Neural progenitor cell (in vitro differentiated cells): ENCODE measurements at regions not wholly inside any gene's neighbourhood (a gene's known extent, or its start where the extent isn't known, plus 50 kb on each side); places are given as distances from the start of the nearest gene placed in this dataset.

ENCODE experiments used
- DNase-seq: peaks from one replicate; pipeline ENCODE4 v3.0.0-alpha.2; 2016; ENCODE audit warnings: low spot score
- H2AFZ ChIP-seq: fragments of 200-600 bp; sonication (generic); replicated peaks from 2 replicates; pipeline ENCODE4 v1.6.1; 2016; ENCODE audit warnings: antibody characterized with exemption
- H3F3A ChIP-seq: fragments of 200-600 bp; sonication (generic); 2 replicates; pipeline ENCODE4 v1.6.1; 2016; ENCODE audit warnings: antibody characterized with exemption, low read depth
- H3K27ac ChIP-seq: fragments of 200-600 bp; sonication (generic); 2 replicates; pipeline ENCODE4 v1.5.1; 2016; ENCODE audit warnings: mild to moderate bottlenecking
- H3K27me3 ChIP-seq: fragments of 200-600 bp; sonication (generic); 2 replicates; pipeline ENCODE4 v1.6.1; 2016; ENCODE audit warnings: mild to moderate bottlenecking, moderate library complexity
- H3K36me3 ChIP-seq: fragments of 200-600 bp; sonication (generic); 2 replicates; pipeline ENCODE4 v1.5.1; 2016
- H3K4me1 ChIP-seq: fragments of 200-600 bp; sonication (generic); 2 replicates; pipeline ENCODE4 v1.6.1; 2016; ENCODE audit warnings: mixed run types
- H3K4me2 ChIP-seq: fragments of 200-600 bp; sonication (generic); 2 replicates; pipeline ENCODE4 v1.6.1; 2016
- H3K4me3 ChIP-seq: fragments of 200-600 bp; sonication (generic); 2 replicates; pipeline ENCODE4 v1.5.1; 2016
- H3K79me2 ChIP-seq: fragments of 200-600 bp; sonication (generic); 2 replicates; pipeline ENCODE4 v1.6.1; 2016; ENCODE audit warnings: low read depth
- H3K9ac ChIP-seq: fragments of 200-600 bp; sonication (generic); 2 replicates; pipeline ENCODE4 v1.6.1; 2016
- H3K9me3 ChIP-seq: fragments of 200-600 bp; sonication (generic); 2 replicates; pipeline ENCODE4 v1.5.1; 2016; ENCODE audit warnings: low read depth
- H4K20me1 ChIP-seq: fragments of 200-600 bp; sonication (generic); 2 replicates; pipeline ENCODE4 v1.6.1; 2016; ENCODE audit warnings: low read depth
- H3K27ac Mint-ChIP-seq: 3 replicates; pipeline ENCODE4 v1.8.0; 2021; ENCODE audit warnings: mixed read lengths
- H3K27me3 Mint-ChIP-seq: 2 replicates; pipeline ENCODE4 v1.8.0; 2022; ENCODE audit warnings: low read depth, mild to moderate bottlenecking, inconsistent platforms, moderate library complexity, mixed read lengths; ENCODE audit not compliant: insufficient read depth
- H3K36me3 Mint-ChIP-seq: 3 replicates; pipeline ENCODE4 v1.8.0; 2021; ENCODE audit warnings: mixed read lengths
- H3K4me1 Mint-ChIP-seq: 3 replicates; pipeline ENCODE4 v1.8.0; 2021; ENCODE audit warnings: mixed read lengths
- H3K4me3 Mint-ChIP-seq: 3 replicates; pipeline ENCODE4 v1.8.0; 2021; ENCODE audit warnings: mild to moderate bottlenecking, moderate library complexity, mixed read lengths
- H3K9me3 Mint-ChIP-seq: 3 replicates; pipeline ENCODE4 v1.8.0; 2020; ENCODE audit warnings: mixed read lengths
- EZH2 ChIP-seq: fragments of 200-600 bp; sonication (generic); IDR thresholded peaks from 2 replicates; pipeline ENCODE4 v1.6.1; 2017; ENCODE audit warnings: antibody characterized with exemption, mild to moderate bottlenecking, moderate library complexity
- EZH2phosphoT487 ChIP-seq: fragments of 200-600 bp; sonication (generic); IDR thresholded peaks from 2 replicates; pipeline ENCODE4 v1.6.1; 2017; ENCODE audit warnings: antibody characterized with exemption
- TF ChIP-seq, protein P1 (sequence below): fragments of 200-600 bp; sonication (generic); IDR thresholded peaks from 2 replicates; pipeline ENCODE4 v1.5.1; 2017; ENCODE audit warnings: antibody characterized with exemption, mild to moderate bottlenecking

DNA sequence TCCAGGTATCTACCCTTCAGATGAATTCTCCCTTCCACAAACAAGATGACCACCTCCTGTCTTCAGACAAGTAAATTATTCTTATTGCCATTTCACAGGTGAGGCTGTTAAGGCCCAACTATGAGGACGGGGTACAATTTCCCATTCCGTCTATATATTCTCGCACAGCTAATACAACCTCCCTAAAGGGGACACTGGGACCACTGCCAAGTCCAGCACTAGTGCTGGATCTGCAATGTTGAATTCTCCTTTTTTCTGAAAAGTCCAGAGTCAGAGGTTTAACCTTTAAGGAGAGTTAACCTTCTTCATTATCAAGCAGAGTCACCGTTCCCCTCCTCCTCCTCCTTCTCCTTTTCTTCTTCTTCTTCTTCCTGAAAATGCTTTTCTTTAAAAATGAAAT lies 130.4 kb upstream of the PARP11 start:
- H3K27me3 Mint-ChIP-seq: peaks cover 10% of the 10 kb centered on the region
- H3K27ac ChIP-seq: no peak overlapping the region

DNA sequence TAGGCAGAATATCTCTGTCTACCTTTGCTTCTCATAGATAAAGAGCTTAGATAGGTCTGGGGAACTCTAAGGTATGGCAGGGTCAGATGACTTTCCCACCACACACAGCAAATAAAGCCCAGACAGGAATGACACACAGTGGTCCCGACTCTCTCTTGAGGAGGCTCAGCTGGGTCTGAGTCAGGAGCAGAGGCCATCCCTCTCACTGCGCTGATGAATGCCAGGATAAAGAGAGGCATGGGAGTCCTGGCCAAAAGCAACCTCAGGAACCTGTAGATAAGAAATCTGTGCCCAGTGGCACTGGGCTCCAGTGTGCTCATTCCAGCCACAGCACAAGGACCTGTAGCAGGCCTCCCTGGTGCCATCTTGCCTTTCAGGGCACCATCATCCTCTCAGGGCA lies 129.4 kb upstream of the PARP11 start:
- no peaks in the 10 kb centered on the region for H3K9me3 ChIP-seq
- TF ChIP-seq EZH2 (no peak), EZH2phosphoT487 (no peak)
- TF ChIP-seq, protein P1, sequence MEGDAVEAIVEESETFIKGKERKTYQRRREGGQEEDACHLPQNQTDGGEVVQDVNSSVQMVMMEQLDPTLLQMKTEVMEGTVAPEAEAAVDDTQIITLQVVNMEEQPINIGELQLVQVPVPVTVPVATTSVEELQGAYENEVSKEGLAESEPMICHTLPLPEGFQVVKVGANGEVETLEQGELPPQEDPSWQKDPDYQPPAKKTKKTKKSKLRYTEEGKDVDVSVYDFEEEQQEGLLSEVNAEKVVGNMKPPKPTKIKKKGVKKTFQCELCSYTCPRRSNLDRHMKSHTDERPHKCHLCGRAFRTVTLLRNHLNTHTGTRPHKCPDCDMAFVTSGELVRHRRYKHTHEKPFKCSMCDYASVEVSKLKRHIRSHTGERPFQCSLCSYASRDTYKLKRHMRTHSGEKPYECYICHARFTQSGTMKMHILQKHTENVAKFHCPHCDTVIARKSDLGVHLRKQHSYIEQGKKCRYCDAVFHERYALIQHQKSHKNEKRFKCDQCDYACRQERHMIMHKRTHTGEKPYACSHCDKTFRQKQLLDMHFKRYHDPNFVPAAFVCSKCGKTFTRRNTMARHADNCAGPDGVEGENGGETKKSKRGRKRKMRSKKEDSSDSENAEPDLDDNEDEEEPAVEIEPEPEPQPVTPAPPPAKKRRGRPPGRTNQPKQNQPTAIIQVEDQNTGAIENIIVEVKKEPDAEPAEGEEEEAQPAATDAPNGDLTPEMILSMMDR: no peak
- H3K9ac ChIP-seq: no peak overlapping the region
- H3K4me1 ChIP-seq: no peaks in the 10 kb centered on the region
- no peaks in the 10 kb centered on the region for H3K27me3 ChIP-seq
- Mint-ChIP-seq H3K27ac (no peak overlapping the region), H3K4me1 (peaks cover 26% of the 10 kb centered on the region), H3K4me3 (no peak overlapping the region), H3K36me3 (no peaks in the 10 kb centered on the region), H3K9me3 (peaks cover 26% of the 10 kb centered on the region), H3K27me3 (peaks cover 10% of the 10 kb centered on the region)
- no peaks in the 10 kb centered on the region for H3K79me2 ChIP-seq
- H3K36me3 ChIP-seq: no peaks in the 10 kb centered on the region
- H3F3A ChIP-seq: no peaks in the 10 kb centered on the region
- no peak overlapping the region for H3K4me2 ChIP-seq
- H4K20me1 ChIP-seq: no peaks in the 10 kb centered on the region
- no peak overlapping the region for H3K27ac ChIP-seq
- H2AFZ ChIP-seq: no peak overlapping the region
- no peak overlapping the region for H3K4me3 ChIP-seq
- DNase-seq: no peak

More for the DNA sequence above, 130.4 kb upstream of the PARP11 start:
- H2AFZ ChIP-seq: no peak overlapping the region
- no peaks in the 10 kb centered on the region for H3K36me3 ChIP-seq
- no peaks in the 10 kb centered on the region for H3F3A ChIP-seq
- no peaks in the 10 kb centered on the region for H3K27me3 ChIP-seq
- no peak overlapping the region for H3K9ac ChIP-seq
- no peaks in the 10 kb centered on the region for H4K20me1 ChIP-seq
- H3K4me3 ChIP-seq: no peak overlapping the region
- no peak overlapping the region for H3K4me2 ChIP-seq
- Mint-ChIP-seq H3K4me3 (no peak overlapping the region), H3K36me3 (no peaks in the 10 kb centered on the region), H3K9me3 (peaks cover 26% of the 10 kb centered on the region), H3K27ac (no peak overlapping the region), H3K4me1 (peaks cover 19% of the 10 kb centered on the region)
- no peak for DNase-seq
- no peaks in the 10 kb centered on the region for H3K79me2 ChIP-seq
- no peaks in the 10 kb centered on the region for H3K9me3 ChIP-seq
- no peaks in the 10 kb centered on the region for H3K4me1 ChIP-seq
- TF ChIP-seq EZH2phosphoT487 (no peak), EZH2 (no peak)
- TF ChIP-seq, protein P1: no peak

DNA sequence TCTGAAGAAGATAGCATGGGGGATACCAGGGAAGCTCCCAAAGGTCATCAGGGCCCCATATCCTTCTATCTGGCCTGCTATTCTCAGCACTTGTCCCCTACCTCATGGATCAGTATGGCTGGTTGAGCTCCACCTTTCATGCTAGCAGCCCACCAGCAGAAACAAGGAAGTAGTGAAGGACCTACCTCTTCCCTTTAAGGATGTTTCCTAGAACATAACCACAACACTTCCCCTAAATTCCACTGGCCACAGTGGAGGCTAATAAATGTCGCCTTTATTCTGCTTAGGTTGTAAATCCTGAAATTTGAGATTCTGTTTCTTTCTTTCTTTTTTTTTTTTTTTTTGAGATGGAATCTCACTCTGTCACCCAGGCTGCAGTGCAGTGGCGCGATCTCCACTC lies 128.6 kb upstream of the PARP11 start:
- Histone ChIP-seq H3K27me3 (no peaks in the 10 kb centered on the region), H4K20me1 (no peaks in the 10 kb centered on the region), H3F3A (no peaks in the 10 kb centered on the region), H3K79me2 (no peaks in the 10 kb centered on the region), H3K4me1 (no peaks in the 10 kb centered on the region), H2AFZ (no peak overlapping the region), H3K4me2 (no peak overlapping the region), H3K36me3 (no peaks in the 10 kb centered on the region), H3K9ac (no peak overlapping the region), H3K9me3 (no peaks in the 10 kb centered on the region), H3K4me3 (no peak overlapping the region), H3K27ac (no peak overlapping the region)
- no peaks in the 10 kb centered on the region for H3K36me3 Mint-ChIP-seq
- no peak overlapping the region for H3K4me3 Mint-ChIP-seq
- H3K27ac Mint-ChIP-seq: no peak overlapping the region
- peaks cover 26% of the 10 kb centered on the region for H3K9me3 Mint-ChIP-seq
- H3K27me3 Mint-ChIP-seq: peaks cover 13% of the 10 kb centered on the region
- TF ChIP-seq, protein P1: no peak
- TF ChIP-seq EZH2phosphoT487 (no peak), EZH2 (no peak)
- peaks cover 30% of the 10 kb centered on the region for H3K4me1 Mint-ChIP-seq
- DNase-seq: no peak

DNA sequence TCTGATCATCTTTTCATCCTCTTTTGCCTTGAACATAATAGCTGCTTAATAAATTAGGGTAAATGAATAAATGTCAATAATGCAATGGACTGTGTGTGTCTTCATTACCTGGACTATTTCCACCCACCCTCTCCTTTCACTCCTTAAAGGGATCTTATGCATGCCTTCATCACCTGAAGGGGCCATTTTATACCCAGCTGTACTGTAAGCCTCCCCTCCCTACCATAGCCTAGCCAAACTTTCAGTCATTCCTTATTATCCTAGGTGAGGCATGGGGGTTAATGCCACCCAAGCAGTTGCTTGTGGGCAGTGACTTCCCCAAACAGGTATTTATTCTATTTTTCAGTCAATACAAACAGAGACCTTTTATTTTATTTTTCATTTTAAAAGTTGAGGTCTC lies 127.8 kb upstream of the PARP11 start:
- TF ChIP-seq, protein P1: no peak
- TF ChIP-seq EZH2phosphoT487 (no peak), EZH2 (no peak)
- peaks cover 26% of the 10 kb centered on the region for H3K9me3 Mint-ChIP-seq
- no peak overlapping the region for H3K27ac Mint-ChIP-seq
- Histone ChIP-seq H3K4me1 (no peaks in the 10 kb centered on the region), H3K79me2 (no peaks in the 10 kb centered on the region), H4K20me1 (no peaks in the 10 kb centered on the region), H3K4me3 (no peak overlapping the region), H3K4me2 (no peak overlapping the region), H2AFZ (no peak overlapping the region), H3K27me3 (no peaks in the 10 kb centered on the region), H3K36me3 (no peaks in the 10 kb centered on the region), H3K9me3 (no peaks in the 10 kb centered on the region), H3K27ac (no peak overlapping the region), H3F3A (no peaks in the 10 kb centered on the region), H3K9ac (no peak overlapping the region)
- no peaks in the 10 kb centered on the region for H3K36me3 Mint-ChIP-seq
- no peak for DNase-seq
- no peak overlapping the region for H3K4me3 Mint-ChIP-seq
- H3K27me3 Mint-ChIP-seq: peaks cover 19% of the 10 kb centered on the region
- peaks cover 38% of the 10 kb centered on the region for H3K4me1 Mint-ChIP-seq
